H7 (cell line): ENCODE measurements at regions not wholly inside any gene's neighbourhood (a gene's known extent, or its start where the extent isn't known, plus 50 kb on each side); places are given as distances from the start of the nearest gene placed in this dataset.

Experiments
- DNase-seq: peaks from one replicate; pipeline ENCODE4 v3.0.0; 2012
- H3K27me3 ChIP-seq: 2 replicates; pipeline ENCODE4 v1.6.0; 2011; ENCODE audit warnings: mild to moderate bottlenecking, low read length; ENCODE audit not compliant: control insufficient read depth, insufficient read depth
- H3K36me3 ChIP-seq: replicated peaks from 2 replicates; pipeline ENCODE4 v1.5.1; 2011; ENCODE audit warnings: low read length; ENCODE audit not compliant: control insufficient read depth, insufficient read depth
- H3K4me3 ChIP-seq: 2 replicates; pipeline ENCODE4 v1.5.1; 2011; ENCODE audit warnings: low read depth, mild to moderate bottlenecking, control low read depth, low read length, moderate library complexity; ENCODE audit not compliant: insufficient read depth

- DNase-seq: no peak
- Histone ChIP-seq H3K36me3 (no peaks in the 10 kb centered on the region), H3K27me3 (peaks cover under 1% of the 10 kb centered on the region; the same call in 1 of the 2 replicates), H3K4me3 (no peak overlapping the region)
These were observed 405.9 kb downstream of the SOX2 start for GRCh38 chr3:182117583-182117982.

- Histone ChIP-seq H3K36me3 (no peaks in the 10 kb centered on the region), H3K4me3 (no peak overlapping the region), H3K27me3 (peaks cover 1% of the 10 kb centered on the region; the same call in 1 of the 2 replicates)
- DNase-seq: no peak
These were observed 406.3 kb downstream of the SOX2 start for GRCh38 chr3:182118066-182118465.

GRCh38 chr3:182121401-182121800 is 409.7 kb downstream of the SOX2 start:
- Histone ChIP-seq H3K27me3 (peaks cover 1% of the 10 kb centered on the region; the same call in 1 of the 2 replicates), H3K36me3 (no peaks in the 10 kb centered on the region), H3K4me3 (no peak overlapping the region)
- DNase-seq: peak; percentile 9

- Histone ChIP-seq H3K27me3 (peaks cover 1% of the 10 kb centered on the region; the same call in 1 of the 2 replicates), H3K4me3 (no peak overlapping the region), H3K36me3 (no peaks in the 10 kb centered on the region)
- peak; percentile 6 for DNase-seq
These were observed 411.1 kb downstream of the SOX2 start for GRCh38 chr3:182122779-182123178.

- Histone ChIP-seq H3K36me3 (no peaks in the 10 kb centered on the region), H3K27me3 (peaks cover 1% of the 10 kb centered on the region; the same call in 1 of the 2 replicates), H3K4me3 (no peak overlapping the region)
- no peak for DNase-seq
These were observed 412.5 kb downstream of the SOX2 start for GRCh38 chr3:182124187-182124586.

- peaks cover 1% of the 10 kb centered on the region; the same call in 1 of the 2 replicates for H3K27me3 ChIP-seq
- no peak for DNase-seq
These were observed 413.0 kb downstream of the SOX2 start for GRCh38 chr3:182124716-182125115.

GRCh38 chr3:182129740-182130139 is 418.0 kb downstream of the SOX2 start:
- H3K36me3 ChIP-seq: no peaks in the 10 kb centered on the region
- DNase-seq: no peak
- no peaks in the 10 kb centered on the region for H3K27me3 ChIP-seq
- no peak overlapping the region for H3K4me3 ChIP-seq

More at GRCh38 chr3:182124716-182125115, 413.0 kb downstream of the SOX2 start:
- Histone ChIP-seq H3K4me3 (no peak overlapping the region), H3K36me3 (no peaks in the 10 kb centered on the region)

- Histone ChIP-seq H3K27me3 (no peaks in the 10 kb centered on the region; the same call in 1 of the 2 replicates), H3K36me3 (no peaks in the 10 kb centered on the region), H3K4me3 (no peak overlapping the region)
- no peak for DNase-seq
These were observed 422.0 kb downstream of the SOX2 start for GRCh38 chr3:182133752-182134151.

GRCh38 chr3:182135056-182135455 is 423.3 kb downstream of the SOX2 start:
- no peaks in the 10 kb centered on the region; the same call in 1 of the 2 replicates for H3K27me3 ChIP-seq
- DNase-seq: no peak
- H3K4me3 ChIP-seq: no peak overlapping the region

GRCh38 chr3:182136008-182136910 is 424.5 kb downstream of the SOX2 start:
- H3K36me3 ChIP-seq: no peaks in the 10 kb centered on the region
- peaks cover 5% of the 10 kb centered on the region for H3K27me3 ChIP-seq
- DNase-seq: no peak
- H3K4me3 ChIP-seq: no peak overlapping the region

More at GRCh38 chr3:182135056-182135455, 423.3 kb downstream of the SOX2 start:
- no peaks in the 10 kb centered on the region for H3K36me3 ChIP-seq

- DNase-seq: no peak
These were observed 426.7 kb downstream of the SOX2 start for GRCh38 chr3:182138393-182138792.

GRCh38 chr3:182139627-182140357 is 428.1 kb downstream of the SOX2 start:
- no peaks in the 10 kb centered on the region for H3K36me3 ChIP-seq
- H3K4me3 ChIP-seq: no peak overlapping the region
- peak; percentile 22 for DNase-seq
- H3K27me3 ChIP-seq: peaks cover 5% of the 10 kb centered on the region

More at GRCh38 chr3:182138393-182138792, 426.7 kb downstream of the SOX2 start:
- Histone ChIP-seq H3K4me3 (no peak overlapping the region), H3K36me3 (no peaks in the 10 kb centered on the region), H3K27me3 (peaks cover 5% of the 10 kb centered on the region)

- H3K4me3 ChIP-seq: no peak overlapping the region
These were observed 431.2 kb downstream of the SOX2 start for GRCh38 chr3:182142928-182143327.

GRCh38 chr3:182143903-182144302 is 432.2 kb downstream of the SOX2 start:
- H3K36me3 ChIP-seq: no peaks in the 10 kb centered on the region
- DNase-seq: no peak

More at GRCh38 chr3:182142928-182143327, 431.2 kb downstream of the SOX2 start:
- H3K36me3 ChIP-seq: no peaks in the 10 kb centered on the region
- H3K27me3 ChIP-seq: peaks cover 5% of the 10 kb centered on the region
- peak; percentile 17 for DNase-seq

More at GRCh38 chr3:182143903-182144302, 432.2 kb downstream of the SOX2 start:
- H3K27me3 ChIP-seq: peaks cover 5% of the 10 kb centered on the region
- no peak overlapping the region for H3K4me3 ChIP-seq
